GM12873 (cell line): ENCODE measurements at regions not wholly inside any gene's neighbourhood (a gene's known extent, or its start where the extent isn't known, plus 50 kb on each side); places are given as distances from the start of the nearest gene placed in this dataset.

Experiments used
- TF ChIP-seq, protein P1 (sequence below): IDR thresholded peaks from 2 replicates; pipeline ENCODE4 v1.5.1; 2012; ENCODE audit warnings: low read depth, mild to moderate bottlenecking, moderate library complexity, low read length, control low read depth; ENCODE audit not compliant: insufficient read depth; ENCODE audit errors: missing control alignments

DNA sequence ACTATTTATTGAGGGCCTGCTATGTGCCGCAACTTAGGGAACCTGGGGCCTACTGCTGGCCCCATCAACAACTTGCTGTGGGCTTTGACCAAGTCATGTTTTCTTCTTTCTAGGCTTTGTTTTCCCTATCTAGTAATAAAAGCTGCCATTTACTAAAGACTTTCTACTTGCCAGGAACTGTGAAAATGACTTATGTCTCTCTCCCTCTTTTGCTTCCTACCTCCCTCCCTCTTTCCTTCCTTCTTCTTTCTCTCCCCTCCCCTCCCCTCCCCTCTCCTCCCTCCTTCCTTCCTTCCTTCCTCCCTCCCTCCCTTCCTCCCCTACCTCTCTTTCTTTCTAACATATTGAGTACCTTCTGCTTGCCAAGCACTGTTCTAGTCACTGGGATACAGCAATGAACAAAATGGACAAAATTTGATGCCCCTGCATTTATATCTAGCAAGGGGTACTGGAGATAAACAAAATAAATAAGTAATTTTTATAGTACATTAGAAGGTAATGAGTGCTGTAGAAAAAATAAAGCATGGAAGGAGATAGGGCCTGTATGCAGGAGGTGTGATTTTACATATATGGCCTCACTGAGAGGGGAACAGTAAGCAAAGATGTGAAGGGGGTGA, 170.3 kb upstream of the USP24 start:
- TF ChIP-seq, protein P1, sequence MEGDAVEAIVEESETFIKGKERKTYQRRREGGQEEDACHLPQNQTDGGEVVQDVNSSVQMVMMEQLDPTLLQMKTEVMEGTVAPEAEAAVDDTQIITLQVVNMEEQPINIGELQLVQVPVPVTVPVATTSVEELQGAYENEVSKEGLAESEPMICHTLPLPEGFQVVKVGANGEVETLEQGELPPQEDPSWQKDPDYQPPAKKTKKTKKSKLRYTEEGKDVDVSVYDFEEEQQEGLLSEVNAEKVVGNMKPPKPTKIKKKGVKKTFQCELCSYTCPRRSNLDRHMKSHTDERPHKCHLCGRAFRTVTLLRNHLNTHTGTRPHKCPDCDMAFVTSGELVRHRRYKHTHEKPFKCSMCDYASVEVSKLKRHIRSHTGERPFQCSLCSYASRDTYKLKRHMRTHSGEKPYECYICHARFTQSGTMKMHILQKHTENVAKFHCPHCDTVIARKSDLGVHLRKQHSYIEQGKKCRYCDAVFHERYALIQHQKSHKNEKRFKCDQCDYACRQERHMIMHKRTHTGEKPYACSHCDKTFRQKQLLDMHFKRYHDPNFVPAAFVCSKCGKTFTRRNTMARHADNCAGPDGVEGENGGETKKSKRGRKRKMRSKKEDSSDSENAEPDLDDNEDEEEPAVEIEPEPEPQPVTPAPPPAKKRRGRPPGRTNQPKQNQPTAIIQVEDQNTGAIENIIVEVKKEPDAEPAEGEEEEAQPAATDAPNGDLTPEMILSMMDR, result no peak

DNA sequence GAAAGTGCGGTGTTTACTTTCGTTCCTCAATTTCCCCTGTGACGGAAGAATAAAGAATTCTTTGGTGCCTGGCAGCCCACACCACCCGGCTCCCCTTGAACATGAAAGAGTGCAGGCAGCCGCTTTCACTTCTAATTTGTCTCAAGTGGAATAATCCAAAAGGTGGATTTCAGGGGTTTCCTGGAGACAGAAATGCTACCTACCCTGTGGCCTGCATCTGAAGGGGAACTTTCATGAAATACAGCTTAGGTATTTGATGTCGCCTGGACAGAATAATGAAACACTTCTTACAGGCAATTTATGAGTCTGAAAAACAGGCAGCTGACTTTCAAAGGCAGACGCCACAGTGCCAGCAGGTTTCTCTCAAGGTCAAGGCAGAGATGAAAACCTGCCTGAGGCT, 169.5 kb upstream of the USP24 start:
- TF ChIP-seq, protein P1, result no peak

DNA sequence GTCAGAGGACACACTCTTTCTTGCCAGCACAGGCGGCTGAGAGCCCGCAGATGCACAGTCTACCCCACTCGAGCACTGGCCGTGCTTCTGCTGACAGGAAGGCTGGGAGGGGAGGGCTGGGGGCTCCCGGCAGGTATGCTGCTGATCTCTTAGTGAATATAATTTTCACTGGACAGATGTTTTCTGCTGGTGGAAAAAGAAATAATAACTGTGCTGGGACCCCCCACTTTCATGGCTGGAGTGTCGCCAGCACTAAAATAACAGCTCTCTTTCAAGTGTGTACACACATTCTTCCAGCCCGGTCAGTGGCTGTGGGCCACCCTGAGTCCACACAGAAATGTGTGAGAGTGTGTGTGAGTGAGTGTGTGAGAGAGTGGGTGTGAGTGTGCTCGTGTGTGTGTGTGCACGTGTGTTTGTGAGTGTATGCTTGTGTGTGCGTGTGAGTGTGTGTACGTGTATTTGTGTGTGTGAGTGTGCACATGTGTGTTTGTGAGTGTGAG, 167.7 kb upstream of the USP24 start:
- TF ChIP-seq, protein P1, result no peak

DNA sequence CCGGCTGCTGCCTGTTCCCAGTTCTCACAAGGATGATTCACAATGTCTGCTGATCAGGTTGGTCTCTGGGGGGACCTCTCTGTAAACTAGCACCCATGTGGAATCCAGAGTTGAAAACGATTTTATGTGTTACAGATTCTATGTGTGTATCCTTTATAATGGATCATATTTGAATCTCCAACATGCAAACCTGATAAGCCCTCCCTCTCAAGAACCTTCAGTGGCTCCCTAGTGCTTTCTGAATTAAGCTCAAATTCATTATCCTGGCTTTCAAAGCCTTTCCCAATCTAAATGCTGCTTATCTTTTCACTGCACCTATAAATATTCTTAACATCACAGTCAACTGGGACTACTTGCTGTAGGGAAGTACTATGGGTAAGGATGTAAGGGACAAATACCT, 166.8 kb upstream of the USP24 start:
- TF ChIP-seq, protein P1, result no peak

DNA sequence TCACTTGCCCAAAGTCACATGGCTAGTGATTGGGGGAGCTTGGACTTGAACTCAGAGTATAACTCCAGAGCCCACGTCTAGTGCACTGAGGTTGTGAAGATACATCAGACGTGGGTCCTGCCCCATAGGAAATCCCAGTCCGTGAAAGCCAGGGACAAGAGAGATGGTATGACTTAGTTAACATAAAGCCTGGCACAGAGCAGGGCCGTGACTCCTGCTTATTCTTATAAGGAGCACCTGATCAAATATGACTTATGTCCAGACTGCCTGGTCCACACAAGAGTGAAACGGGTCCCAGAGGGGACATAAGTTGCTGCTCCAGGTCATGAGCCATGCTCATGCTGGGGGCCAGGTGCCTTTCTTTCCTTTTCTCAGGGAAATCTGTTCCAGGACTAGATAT, 166.3 kb upstream of the USP24 start:
- TF ChIP-seq, protein P1, result no peak

DNA sequence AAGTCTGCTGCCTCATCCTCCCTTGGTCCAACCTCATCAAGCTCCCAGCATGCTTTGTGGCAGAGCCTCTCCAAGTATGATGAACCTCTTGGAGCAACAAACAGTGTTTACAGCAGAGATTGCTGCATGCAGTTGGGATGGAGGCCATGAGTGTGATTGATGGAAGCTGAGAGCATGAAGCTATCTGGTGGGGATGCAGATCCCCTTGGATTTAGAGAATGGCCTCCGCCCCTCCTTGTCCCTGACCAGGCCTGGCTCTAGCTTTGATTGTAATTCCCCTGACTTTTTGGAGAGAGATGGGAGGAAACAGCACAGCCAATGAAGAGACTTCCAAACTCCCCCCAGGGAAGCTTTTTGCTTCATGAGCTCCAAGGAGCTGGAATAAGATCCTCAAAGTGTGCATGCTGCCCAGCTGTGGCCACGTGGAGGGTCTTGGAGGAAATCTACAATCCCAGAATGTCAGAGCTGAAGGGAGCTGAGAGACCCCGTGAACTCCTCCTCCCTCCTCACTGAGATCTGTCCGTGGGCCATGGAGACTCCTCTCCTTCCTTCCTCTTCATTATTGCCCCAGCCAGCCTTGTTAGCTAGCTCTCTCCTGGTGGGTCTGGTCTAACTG, 165.3 kb upstream of the USP24 start:
- TF ChIP-seq, protein P1, result no peak

DNA sequence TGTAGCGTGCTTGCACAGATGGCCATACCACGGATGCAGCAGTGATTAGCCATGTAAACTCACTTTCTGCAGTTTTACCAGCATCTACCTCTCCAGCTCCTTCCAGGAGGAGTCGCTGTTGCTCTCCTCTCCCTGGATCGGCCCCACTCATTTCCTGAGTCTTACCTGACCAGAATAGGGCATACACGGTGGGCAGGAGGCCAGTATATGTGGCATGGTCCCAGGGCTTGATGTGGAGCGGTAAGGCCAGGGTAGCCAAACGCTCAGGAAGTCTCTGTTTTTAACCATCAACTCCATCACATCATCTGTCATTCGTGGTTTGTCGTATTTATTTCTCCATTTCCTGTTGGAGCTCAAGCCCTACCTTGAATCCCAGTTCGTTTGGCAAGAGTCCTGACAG, 163.4 kb upstream of the USP24 start:
- TF ChIP-seq, protein P1, result peak; percentile 71
